Stimulated activated naive B cell treated with anti-CD40 and anti-IgM and Interleukin-4, amounts not matched to agents 10 μg/mL and 1 μg/mL and 100 μg/mL, for 72 hours (primary cell): ENCODE measurements at regions not wholly inside any gene's neighbourhood (a gene's known extent, or its start where the extent isn't known, plus 50 kb on each side); places are given as distances from the start of the nearest gene placed in this dataset.
"Not testable (repeated sequence)": the region's sequence is repeated elsewhere in the genome, so short reads cannot be mapped to it uniquely, and the experiment has no call there.

Experiments
- ATAC-seq, 2 donors: fragments of 150-1000 bp; cut with Tn5 transposase; replicated peaks; 2 replicates each; pipeline ENCODE4 v1.10.0; 2021; ENCODE audit warnings: moderate library complexity in 1 of 2
- DNase-seq: peaks from one replicate; pipeline ENCODE4 v3.0.0; 2021
- H3K27ac Mint-ChIP-seq: one replicate; pipeline ENCODE4 v1.8.0; 2022; ENCODE audit warnings: mild to moderate bottlenecking, mixed read lengths
- H3K27me3 Mint-ChIP-seq, 2 donors: one replicate each; pipeline ENCODE4 v1.8.0; 2022; ENCODE audit warnings: mixed read lengths in 2 of 2
- H3K36me3 Mint-ChIP-seq, 2 donors: one replicate each; pipeline ENCODE4 v1.8.0; 2022; ENCODE audit warnings: mixed read lengths in 2 of 2, mild to moderate bottlenecking in 1 of 2
- H3K4me1 Mint-ChIP-seq, 2 donors: one replicate each; pipeline ENCODE4 v1.8.0; 2022; ENCODE audit warnings: mixed read lengths in 2 of 2, mild to moderate bottlenecking in 1 of 2
- H3K4me3 Mint-ChIP-seq, 2 donors: one replicate each; pipeline ENCODE4 v1.8.0; 2022; ENCODE audit warnings: mild to moderate bottlenecking in 2 of 2, mixed read lengths in 2 of 2, moderate library complexity in 1 of 2
- H3K9me3 Mint-ChIP-seq, 2 donors: one replicate each; pipeline ENCODE4 v1.8.0; 2022; ENCODE audit warnings: mixed read lengths in 2 of 2, mild to moderate bottlenecking in 1 of 2

GRCh38 chrX:66961665-66962064 lies 322.8 kb upstream of the EDA2R start:
- ATAC-seq, result no peak
- no peak for DNase-seq
- Mint-ChIP-seq H3K4me1 (no peaks in the 10 kb centered on the region), H3K4me3 (no peak overlapping the region), H3K9me3 (peaks cover 5 to 7% of the 10 kb centered on the region in 2 donors), H3K27me3 (no peaks in the 10 kb centered on the region), H3K36me3 (no peaks in the 10 kb centered on the region), H3K27ac (no peak overlapping the region)

GRCh38 chrX:66931713-66932112 lies 292.8 kb upstream of the EDA2R start:
- no peak for ATAC-seq
- no peak for DNase-seq
- no peaks in the 10 kb centered on the region for H3K27me3 Mint-ChIP-seq
- no peak overlapping the region for H3K4me3 Mint-ChIP-seq
- H3K4me1 Mint-ChIP-seq, result no peaks in the 10 kb centered on the region
- H3K9me3 Mint-ChIP-seq, result peaks cover 1 to 7% of the 10 kb centered on the region in 2 donors
- no peaks in the 10 kb centered on the region for H3K36me3 Mint-ChIP-seq
- H3K27ac Mint-ChIP-seq, result no peak overlapping the region

GRCh38 chrX:66930516-66930915 lies 291.6 kb upstream of the EDA2R start:
- not testable (repeated sequence) for H3K27ac Mint-ChIP-seq, H3K36me3 Mint-ChIP-seq, ATAC-seq, H3K9me3 Mint-ChIP-seq, DNase-seq, H3K27me3 Mint-ChIP-seq, H3K4me3 Mint-ChIP-seq, H3K4me1 Mint-ChIP-seq

- ATAC-seq (no peak), DNase-seq (no peak)
- Mint-ChIP-seq H3K4me1 (no peaks in the 10 kb centered on the region), H3K9me3 (peaks cover 0 to 3% of the 10 kb centered on the region in 2 donors), H3K27ac (no peak overlapping the region), H3K27me3 (no peaks in the 10 kb centered on the region), H3K36me3 (no peaks in the 10 kb centered on the region), H3K4me3 (no peak overlapping the region)
Measured at GRCh38 chrX:66920296-66920695, 281.4 kb upstream of the EDA2R start.

GRCh38 chrX:66919280-66919832 lies 280.5 kb upstream of the EDA2R start:
- ATAC-seq, result no peak
- Mint-ChIP-seq H3K4me3 (no peak overlapping the region), H3K9me3 (peaks cover 0 to 5% of the 10 kb centered on the region in 2 donors), H3K27ac (no peak overlapping the region), H3K4me1 (no peaks in the 10 kb centered on the region), H3K36me3 (no peaks in the 10 kb centered on the region), H3K27me3 (peaks cover 0 to 4% of the 10 kb centered on the region in 2 donors)
- no peak for DNase-seq

GRCh38 chrX:66918511-66918910 lies 279.6 kb upstream of the EDA2R start:
- Mint-ChIP-seq H3K9me3 (peaks cover 0 to 4% of the 10 kb centered on the region in 2 donors), H3K4me3 (no peak overlapping the region), H3K27ac (no peak overlapping the region), H3K27me3 (peaks cover 0 to 4% of the 10 kb centered on the region in 2 donors), H3K36me3 (no peaks in the 10 kb centered on the region), H3K4me1 (no peaks in the 10 kb centered on the region)
- DNase-seq (no peak), ATAC-seq (no peak)

- Mint-ChIP-seq H3K4me1 (no peaks in the 10 kb centered on the region), H3K4me3 (no peak overlapping the region), H3K36me3 (no peaks in the 10 kb centered on the region), H3K27ac (no peak overlapping the region), H3K9me3 (peaks cover 0 to 4% of the 10 kb centered on the region in 2 donors), H3K27me3 (peaks cover 0 to 7% of the 10 kb centered on the region in 2 donors)
- ATAC-seq, result no peak
- DNase-seq, result no peak
Measured at GRCh38 chrX:66915893-66916292, 277.0 kb upstream of the EDA2R start.

DNA sequence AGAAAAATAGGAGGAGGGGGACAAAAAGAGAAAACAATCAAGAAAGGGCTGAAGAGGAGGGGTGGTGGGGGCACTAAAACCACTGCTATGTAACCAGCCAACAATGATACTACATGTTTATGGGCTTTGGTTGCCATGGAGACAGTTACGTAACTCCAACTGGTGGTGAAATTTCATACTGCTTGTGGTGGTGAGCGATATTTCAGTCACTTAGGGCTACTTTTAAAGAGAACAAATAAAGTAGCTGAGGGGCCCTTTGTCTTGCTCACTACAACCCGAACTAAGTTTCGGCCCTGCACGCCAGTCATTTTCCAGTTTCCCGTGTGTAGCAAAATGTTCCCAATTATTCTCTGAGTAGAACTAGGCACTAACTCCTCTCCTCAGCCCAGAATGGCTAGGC lies 275.2 kb upstream of the EDA2R start:
- Mint-ChIP-seq H3K9me3 (peaks cover 0 to 4% of the 10 kb centered on the region in 2 donors), H3K4me3 (no peak overlapping the region), H3K36me3 (no peaks in the 10 kb centered on the region), H3K27me3 (peaks cover 0 to 7% of the 10 kb centered on the region in 2 donors), H3K27ac (no peak overlapping the region), H3K4me1 (no peaks in the 10 kb centered on the region)
- no peak for ATAC-seq
- no peak for DNase-seq

- Mint-ChIP-seq H3K9me3 (peaks cover 0 to 2% of the 10 kb centered on the region in 2 donors), H3K27ac (no peak overlapping the region), H3K4me3 (no peak overlapping the region), H3K4me1 (no peaks in the 10 kb centered on the region), H3K36me3 (no peaks in the 10 kb centered on the region), H3K27me3 (peaks cover 0 to 7% of the 10 kb centered on the region in 2 donors)
- DNase-seq (no peak), ATAC-seq (no peak)
Measured at GRCh38 chrX:66912417-66912816, 273.5 kb upstream of the EDA2R start.

- Mint-ChIP-seq H3K36me3 (no peaks in the 10 kb centered on the region), H3K27me3 (no peaks in the 10 kb centered on the region), H3K27ac (no peak overlapping the region), H3K9me3 (no peaks in the 10 kb centered on the region), H3K4me1 (no peaks in the 10 kb centered on the region), H3K4me3 (no peak overlapping the region)
- no peak for ATAC-seq
- DNase-seq, result no peak
Measured at GRCh38 chrX:66902081-66902480, 263.2 kb upstream of the EDA2R start.

DNA sequence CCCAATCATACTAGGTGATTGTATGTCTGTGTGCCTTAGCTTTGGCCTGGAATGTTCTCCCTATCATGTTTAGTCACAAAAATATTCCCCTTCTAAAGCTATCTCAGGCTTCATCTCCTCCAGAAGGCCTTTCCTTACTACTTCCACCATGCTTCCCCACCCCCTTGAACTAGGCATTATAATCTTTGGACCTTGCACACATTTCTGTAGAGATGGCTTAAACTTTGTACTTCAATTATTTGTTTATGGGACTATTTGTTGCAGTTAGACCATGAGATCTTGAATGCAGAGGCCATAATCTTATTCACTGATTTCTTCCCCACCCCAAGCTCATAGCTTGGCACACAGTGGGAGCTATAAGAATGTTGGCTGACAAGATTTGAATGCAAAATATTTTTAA lies 262.0 kb upstream of the EDA2R start:
- no peak overlapping the region for H3K4me3 Mint-ChIP-seq
- no peaks in the 10 kb centered on the region for H3K27me3 Mint-ChIP-seq
- H3K36me3 Mint-ChIP-seq, result no peaks in the 10 kb centered on the region
- H3K4me1 Mint-ChIP-seq, result no peaks in the 10 kb centered on the region
- ATAC-seq (no peak), DNase-seq (no peak)
- no peaks in the 10 kb centered on the region for H3K9me3 Mint-ChIP-seq
- no peak overlapping the region for H3K27ac Mint-ChIP-seq

- DNase-seq, result no peak
- peaks cover 0 to 1% of the 10 kb centered on the region in 2 donors for H3K9me3 Mint-ChIP-seq
- H3K36me3 Mint-ChIP-seq, result no peaks in the 10 kb centered on the region
- no peaks in the 10 kb centered on the region for H3K4me1 Mint-ChIP-seq
- no peak overlapping the region for H3K27ac Mint-ChIP-seq
- no peak for ATAC-seq
- no peak overlapping the region for H3K4me3 Mint-ChIP-seq
- no peaks in the 10 kb centered on the region for H3K27me3 Mint-ChIP-seq
Measured at GRCh38 chrX:66892004-66892403, 253.1 kb upstream of the EDA2R start.

DNA sequence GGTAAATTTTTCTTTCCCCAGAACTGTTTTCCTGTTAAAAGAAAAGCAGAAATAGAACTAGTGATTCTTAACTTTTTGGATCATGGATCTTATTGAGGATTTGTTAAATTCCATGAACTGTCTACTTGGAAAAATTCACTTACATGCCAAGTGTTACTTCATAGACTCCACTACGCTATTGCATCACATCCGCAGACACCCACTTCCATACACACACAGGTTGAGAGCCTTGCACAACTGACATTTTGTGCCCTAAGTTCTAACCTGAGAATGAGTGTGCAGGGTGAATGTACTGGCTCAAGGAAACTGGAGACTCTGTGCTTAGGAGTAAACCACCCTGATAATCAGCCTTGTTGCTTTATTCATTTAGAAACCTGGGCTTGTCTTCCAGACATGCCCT lies 250.5 kb upstream of the EDA2R start:
- H3K27ac Mint-ChIP-seq, result no peak overlapping the region
- H3K4me3 Mint-ChIP-seq, result no peak overlapping the region
- H3K27me3 Mint-ChIP-seq, result no peaks in the 10 kb centered on the region
- no peaks in the 10 kb centered on the region for H3K4me1 Mint-ChIP-seq
- peaks cover 0 to 1% of the 10 kb centered on the region in 2 donors for H3K9me3 Mint-ChIP-seq
- ATAC-seq (no peak), DNase-seq (no peak)
- no peaks in the 10 kb centered on the region for H3K36me3 Mint-ChIP-seq

DNA sequence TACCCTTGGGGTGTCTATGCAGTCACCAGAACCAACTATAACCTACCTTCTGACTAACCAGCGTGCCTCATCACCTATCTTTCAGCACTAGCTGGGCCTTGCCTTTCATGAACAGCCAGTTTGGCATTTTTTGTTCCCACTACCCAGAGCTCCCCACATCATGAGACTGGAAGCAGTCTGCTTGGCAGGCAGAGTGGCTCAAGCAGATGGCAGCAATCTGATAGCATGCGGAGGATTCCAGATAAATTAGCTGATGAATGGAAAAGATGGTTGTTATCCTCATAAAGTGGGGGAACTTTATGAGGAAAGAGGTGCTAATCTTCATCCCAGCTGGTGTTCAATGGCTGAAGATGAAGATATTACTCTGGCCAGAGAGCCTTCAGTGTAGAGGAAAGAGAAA lies 243.2 kb upstream of the EDA2R start:
- H3K9me3 Mint-ChIP-seq, result no peaks in the 10 kb centered on the region
- H3K27me3 Mint-ChIP-seq, result no peaks in the 10 kb centered on the region
- no peak overlapping the region for H3K4me3 Mint-ChIP-seq
- H3K4me1 Mint-ChIP-seq, result no peaks in the 10 kb centered on the region
- ATAC-seq (no peak), DNase-seq (no peak)
- no peak overlapping the region for H3K27ac Mint-ChIP-seq
- H3K36me3 Mint-ChIP-seq, result no peaks in the 10 kb centered on the region

GRCh38 chrX:66876776-66877175 lies 237.9 kb upstream of the EDA2R start:
- Mint-ChIP-seq H3K4me3 (no peak overlapping the region), H3K36me3 (no peaks in the 10 kb centered on the region), H3K4me1 (no peaks in the 10 kb centered on the region), H3K27me3 (no peaks in the 10 kb centered on the region), H3K27ac (no peak overlapping the region), H3K9me3 (no peaks in the 10 kb centered on the region)
- ATAC-seq, result no peak
- DNase-seq, result no peak

DNA sequence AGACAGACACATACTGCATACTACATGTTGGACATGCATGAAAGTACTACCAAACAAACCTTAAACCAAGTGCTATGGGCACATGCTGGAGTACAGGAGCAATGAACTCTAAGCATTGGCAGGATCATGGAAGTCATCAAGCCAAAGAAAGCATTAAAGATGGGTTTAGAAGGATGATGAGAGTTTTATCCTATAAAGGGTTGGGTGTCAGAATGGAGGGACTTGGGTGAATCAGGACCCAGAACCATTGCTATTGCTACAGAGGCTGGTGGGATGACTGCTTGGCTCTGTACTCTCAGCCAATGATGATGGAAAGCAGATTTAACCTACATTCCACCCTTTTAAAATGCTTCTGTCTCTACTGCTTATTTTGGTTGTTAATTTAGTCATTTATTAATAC lies 233.9 kb upstream of the EDA2R start:
- Mint-ChIP-seq H3K4me3 (no peak overlapping the region), H3K4me1 (no peaks in the 10 kb centered on the region), H3K27me3 (no peaks in the 10 kb centered on the region), H3K9me3 (no peaks in the 10 kb centered on the region), H3K36me3 (no peaks in the 10 kb centered on the region), H3K27ac (no peak overlapping the region)
- DNase-seq (no peak), ATAC-seq (no peak)
